HG03280 (cell line): ENCODE measurements at regions not wholly inside any gene's neighbourhood (a gene's known extent, or its start where the extent isn't known, plus 50 kb on each side); places are given as distances from the start of the nearest gene placed in this dataset.

Experiments
- ATAC-seq: cut with Tn5 transposase; IDR thresholded peaks from one replicate; pipeline ENCODE4 v1.9.1; 2021; ENCODE audit warnings: mild to moderate bottlenecking, moderate library complexity; ENCODE audit not compliant: unreplicated experiment

- ATAC-seq: no peak
These were observed 64.0 kb upstream of the FOXN2 start for GRCh38 chr2:48250474-48250844.

GRCh38 chr2:48250943-48251342, 63.5 kb upstream of the FOXN2 start:
- ATAC-seq: no peak

- no peak for ATAC-seq
These were observed 62.9 kb upstream of the FOXN2 start for GRCh38 chr2:48251437-48252148.

GRCh38 chr2:48253301-48253700, 61.2 kb upstream of the FOXN2 start:
- ATAC-seq: no peak

GRCh38 chr2:48254839-48255238, 59.6 kb upstream of the FOXN2 start:
- no peak for ATAC-seq

GRCh38 chr2:48257456-48257855, 57.0 kb upstream of the FOXN2 start:
- no peak for ATAC-seq

GRCh38 chr2:48258481-48259149, 55.9 kb upstream of the FOXN2 start:
- ATAC-seq: no peak

- no peak for ATAC-seq
These were observed 54.7 kb upstream of the FOXN2 start for GRCh38 chr2:48259811-48260210.

- no peak for ATAC-seq
These were observed 49.9 kb upstream of the FOXN2 start for GRCh38 chr2:48264627-48265026.
